Mesendoderm (in vitro differentiated cells): ENCODE measurements at regions not wholly inside any gene's neighbourhood (a gene's known extent, or its start where the extent isn't known, plus 50 kb on each side); places are given as distances from the start of the nearest gene placed in this dataset.
"Not testable (repeated sequence)": the region's sequence is repeated elsewhere in the genome, so short reads cannot be mapped to it uniquely, and the experiment has no call there.

Experiments
- DNase-seq: peaks from one replicate; pipeline ENCODE4 v3.0.0; 2013
- H2AK5ac ChIP-seq: 2 replicates; pipeline ENCODE4 v1.6.1; 2013; ENCODE audit warnings: low read length, inconsistent platforms
- H2BK120ac ChIP-seq: 2 replicates; pipeline ENCODE4 v1.6.1; 2013; ENCODE audit warnings: low read depth, mild to moderate bottlenecking, low read length, moderate library complexity, mixed read lengths
- H2BK15ac ChIP-seq: replicated peaks from 2 replicates; pipeline ENCODE4 v1.6.1; 2013; ENCODE audit warnings: low read depth, mild to moderate bottlenecking, moderate library complexity
- H2BK5ac ChIP-seq: 2 replicates; pipeline ENCODE4 v1.6.1; 2013; ENCODE audit warnings: low read length, inconsistent platforms
- H3K18ac ChIP-seq: 2 replicates; pipeline ENCODE4 v1.6.1; 2013; ENCODE audit warnings: mild to moderate bottlenecking, low read length, mixed read lengths
- H3K23ac ChIP-seq: one replicate; pipeline ENCODE4 v1.6.1; 2013; ENCODE audit warnings: low read length
- H3K27ac ChIP-seq: 2 replicates; pipeline ENCODE4 v1.5.1; 2013; ENCODE audit warnings: low read depth, mild to moderate bottlenecking, inconsistent platforms, low read length, moderate library complexity
- H3K27me3 ChIP-seq: 2 replicates; pipeline ENCODE4 v1.6.1; 2013; ENCODE audit warnings: low read length, control low read depth, mild to moderate bottlenecking, inconsistent platforms; ENCODE audit not compliant: insufficient read depth, poor library complexity
- H3K36me3 ChIP-seq: 2 replicates; pipeline ENCODE4 v1.6.1; 2013; ENCODE audit warnings: low read length, inconsistent platforms; ENCODE audit not compliant: control insufficient read depth, insufficient read depth
- H3K4ac ChIP-seq: one replicate; pipeline ENCODE4 v1.6.1; 2013; ENCODE audit warnings: low read depth, mild to moderate bottlenecking, low read length, moderate library complexity
- H3K4me1 ChIP-seq: 2 replicates; pipeline ENCODE4 v1.6.1; 2013; ENCODE audit warnings: low read depth, low read length, inconsistent platforms; ENCODE audit not compliant: control insufficient read depth
- H3K4me2 ChIP-seq: 2 replicates; pipeline ENCODE4 v1.6.1; 2013; ENCODE audit warnings: low read length
- H3K4me3 ChIP-seq: 2 replicates; pipeline ENCODE4 v1.5.1; 2013; ENCODE audit warnings: mild to moderate bottlenecking, low read length
- H3K56ac ChIP-seq: one replicate; pipeline ENCODE4 v1.6.1; 2013; ENCODE audit warnings: low read length
- H3K79me1 ChIP-seq: 2 replicates; pipeline ENCODE4 v1.6.1; 2013; ENCODE audit warnings: low read length, inconsistent platforms
- H3K79me2 ChIP-seq: 2 replicates; pipeline ENCODE4 v1.6.1; 2013; ENCODE audit warnings: mild to moderate bottlenecking, low read length; ENCODE audit not compliant: control insufficient read depth, insufficient read depth
- H3K9ac ChIP-seq: 2 replicates; pipeline ENCODE4 v1.6.1; 2013; ENCODE audit warnings: low read length, inconsistent platforms
- H4K5ac ChIP-seq: one replicate; pipeline ENCODE4 v1.6.1; 2013; ENCODE audit warnings: low read length
- H4K8ac ChIP-seq: one replicate; pipeline ENCODE4 v1.6.1; 2013; ENCODE audit warnings: low read depth, mild to moderate bottlenecking, control low read depth, low read length, moderate library complexity
- WGBS: extraction: QIAGEN DNeasy Blood & Tissue Kit; methylation state at CpG from one replicate; pipeline ENCODE4 v1.1.7; 2013; ENCODE audit warnings: low lambda C conversion rate, missing lambda C conversion rate; ENCODE audit not compliant: insufficient coverage; ENCODE audit errors: extremely low coverage; 5-methylcytosine and 5-hydroxymethylcytosine counted together

DNA sequence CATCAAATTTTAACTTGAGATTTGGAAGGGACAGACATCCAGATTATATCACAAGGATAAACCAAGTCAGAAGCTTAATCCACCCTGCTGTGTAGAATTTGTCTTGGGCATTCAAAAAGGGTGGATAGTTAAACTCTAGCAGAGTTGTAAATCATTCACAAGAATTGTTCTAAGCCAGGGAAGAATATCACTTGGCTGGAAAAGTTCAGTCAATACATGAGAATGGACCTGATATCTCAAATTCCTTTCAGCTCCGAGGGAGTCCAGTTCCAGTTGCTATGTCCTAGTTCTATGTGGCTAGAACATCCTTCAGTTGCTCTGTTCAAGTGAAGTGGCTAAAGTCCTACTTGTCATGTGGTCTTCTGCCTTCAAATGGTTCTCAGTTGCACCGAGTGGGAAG, 351.8 kb upstream of the JARID2 start:
- peaks cover 3% of the 10 kb centered on the region for H3K4me1 ChIP-seq
- H3K27ac ChIP-seq = no peak overlapping the region
- no peak overlapping the region for H2AK5ac ChIP-seq
- H2BK15ac ChIP-seq = no peak overlapping the region
- H3K4ac ChIP-seq = no peak overlapping the region
- no peaks in the 10 kb centered on the region for H3K79me1 ChIP-seq
- no peak overlapping the region for H3K4me3 ChIP-seq
- H3K79me2 ChIP-seq = no peaks in the 10 kb centered on the region
- H3K4me2 ChIP-seq = no peak overlapping the region
- no peak overlapping the region for H2BK5ac ChIP-seq
- WGBS = no CpG with 5 or more reads among the region's 2 CpGs
- H3K56ac ChIP-seq = no peak overlapping the region
- H3K36me3 ChIP-seq = no peaks in the 10 kb centered on the region
- no peak for DNase-seq
- H3K18ac ChIP-seq = no peak overlapping the region
- no peaks in the 10 kb centered on the region for H3K27me3 ChIP-seq
- no peak overlapping the region for H3K9ac ChIP-seq
- no peak overlapping the region for H2BK120ac ChIP-seq
- no peak overlapping the region for H4K5ac ChIP-seq
- no peak overlapping the region for H4K8ac ChIP-seq
- no peak overlapping the region for H3K23ac ChIP-seq

- H3K18ac ChIP-seq = no peak overlapping the region
- no peak overlapping the region for H2BK120ac ChIP-seq
- H3K27ac ChIP-seq = no peak overlapping the region
- DNase-seq = no peak
- H2AK5ac ChIP-seq = no peak overlapping the region
- H3K79me1 ChIP-seq = no peaks in the 10 kb centered on the region
- H2BK15ac ChIP-seq = no peak overlapping the region
- no peak overlapping the region for H2BK5ac ChIP-seq
- H3K4me2 ChIP-seq = no peak overlapping the region
- H3K79me2 ChIP-seq = no peaks in the 10 kb centered on the region
- H4K8ac ChIP-seq = no peak overlapping the region
- H3K9ac ChIP-seq = no peak overlapping the region
- H3K56ac ChIP-seq = no peak overlapping the region
- no peak overlapping the region for H4K5ac ChIP-seq
- WGBS = no CpG with 5 or more reads among the region's 4 CpGs
- H3K23ac ChIP-seq = no peak overlapping the region
- peaks cover 3% of the 10 kb centered on the region for H3K4me1 ChIP-seq
- H3K4ac ChIP-seq = no peak overlapping the region
- no peaks in the 10 kb centered on the region for H3K36me3 ChIP-seq
- no peak overlapping the region for H3K4me3 ChIP-seq
- no peaks in the 10 kb centered on the region for H3K27me3 ChIP-seq
Observed at GRCh38 chr6:14896475-14896874, 349.4 kb upstream of the JARID2 start.

GRCh38 chr6:14897831-14898230, 348.0 kb upstream of the JARID2 start:
- Histone ChIP-seq H3K18ac (no peak overlapping the region), H2AK5ac (no peak overlapping the region), H3K79me2 (no peaks in the 10 kb centered on the region), H3K4ac (no peak overlapping the region), H3K27ac (no peak overlapping the region), H3K79me1 (no peaks in the 10 kb centered on the region), H3K4me2 (no peak overlapping the region), H3K4me3 (no peak overlapping the region), H2BK120ac (no peak overlapping the region), H4K5ac (no peak overlapping the region), H3K56ac (no peak overlapping the region), H3K23ac (no peak overlapping the region), H3K9ac (no peak overlapping the region), H3K27me3 (no peaks in the 10 kb centered on the region), H2BK15ac (no peak overlapping the region), H4K8ac (no peak overlapping the region), H2BK5ac (no peak overlapping the region), H3K4me1 (no peaks in the 10 kb centered on the region), H3K36me3 (no peaks in the 10 kb centered on the region)
- WGBS = no CpG with 5 or more reads among the region's 5 CpGs
- no peak for DNase-seq

- not testable (repeated sequence) for H3K4me3 ChIP-seq, H3K23ac ChIP-seq, H2AK5ac ChIP-seq, H3K18ac ChIP-seq, H3K79me1 ChIP-seq, H2BK120ac ChIP-seq, H3K79me2 ChIP-seq, H3K4me1 ChIP-seq, DNase-seq, H3K9ac ChIP-seq, H3K56ac ChIP-seq, H3K27ac ChIP-seq, H3K27me3 ChIP-seq, H4K8ac ChIP-seq, H2BK15ac ChIP-seq, H3K4me2 ChIP-seq, H3K36me3 ChIP-seq, H3K4ac ChIP-seq, H4K5ac ChIP-seq, H2BK5ac ChIP-seq
- WGBS = no CpG with 5 or more reads among the region's 4 CpGs
Observed at GRCh38 chr6:14899441-14899840, 346.4 kb upstream of the JARID2 start.

DNA sequence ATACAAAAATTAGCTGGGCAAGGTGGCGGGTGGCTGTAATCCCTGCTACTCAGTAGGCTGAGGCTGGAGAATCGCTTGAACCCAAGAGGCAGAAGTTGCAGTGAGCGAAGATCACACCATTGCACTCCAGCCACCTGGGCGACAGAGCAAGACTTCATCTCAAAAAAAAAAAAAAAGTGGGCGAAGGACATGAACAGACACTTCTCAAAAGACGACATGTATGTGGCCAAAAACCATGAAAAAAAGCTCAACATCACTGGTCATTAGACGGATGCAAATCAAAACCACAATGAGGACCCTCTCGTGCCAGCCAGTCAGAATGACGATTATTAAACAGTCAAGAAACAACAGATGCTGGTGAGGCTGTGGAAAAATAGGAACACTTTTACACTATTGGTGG, 344.9 kb upstream of the JARID2 start:
- H2AK5ac ChIP-seq = no peak overlapping the region
- no peak overlapping the region for H3K18ac ChIP-seq
- H3K4me1 ChIP-seq = no peaks in the 10 kb centered on the region
- H2BK15ac ChIP-seq = no peak overlapping the region
- H3K9ac ChIP-seq = no peak overlapping the region
- DNase-seq = no peak
- no peak overlapping the region for H3K4me3 ChIP-seq
- no peaks in the 10 kb centered on the region for H3K27me3 ChIP-seq
- H2BK120ac ChIP-seq = no peak overlapping the region
- no peak overlapping the region for H3K4ac ChIP-seq
- H3K27ac ChIP-seq = no peak overlapping the region
- H3K36me3 ChIP-seq = no peaks in the 10 kb centered on the region
- H3K79me2 ChIP-seq = no peaks in the 10 kb centered on the region
- no peak overlapping the region for H3K23ac ChIP-seq
- no peak overlapping the region for H2BK5ac ChIP-seq
- H4K8ac ChIP-seq = no peak overlapping the region
- no peak overlapping the region for H3K56ac ChIP-seq
- no peak overlapping the region for H3K4me2 ChIP-seq
- no peaks in the 10 kb centered on the region for H3K79me1 ChIP-seq
- no CpG with 5 or more reads among the region's 9 CpGs for WGBS
- no peak overlapping the region for H4K5ac ChIP-seq

DNA sequence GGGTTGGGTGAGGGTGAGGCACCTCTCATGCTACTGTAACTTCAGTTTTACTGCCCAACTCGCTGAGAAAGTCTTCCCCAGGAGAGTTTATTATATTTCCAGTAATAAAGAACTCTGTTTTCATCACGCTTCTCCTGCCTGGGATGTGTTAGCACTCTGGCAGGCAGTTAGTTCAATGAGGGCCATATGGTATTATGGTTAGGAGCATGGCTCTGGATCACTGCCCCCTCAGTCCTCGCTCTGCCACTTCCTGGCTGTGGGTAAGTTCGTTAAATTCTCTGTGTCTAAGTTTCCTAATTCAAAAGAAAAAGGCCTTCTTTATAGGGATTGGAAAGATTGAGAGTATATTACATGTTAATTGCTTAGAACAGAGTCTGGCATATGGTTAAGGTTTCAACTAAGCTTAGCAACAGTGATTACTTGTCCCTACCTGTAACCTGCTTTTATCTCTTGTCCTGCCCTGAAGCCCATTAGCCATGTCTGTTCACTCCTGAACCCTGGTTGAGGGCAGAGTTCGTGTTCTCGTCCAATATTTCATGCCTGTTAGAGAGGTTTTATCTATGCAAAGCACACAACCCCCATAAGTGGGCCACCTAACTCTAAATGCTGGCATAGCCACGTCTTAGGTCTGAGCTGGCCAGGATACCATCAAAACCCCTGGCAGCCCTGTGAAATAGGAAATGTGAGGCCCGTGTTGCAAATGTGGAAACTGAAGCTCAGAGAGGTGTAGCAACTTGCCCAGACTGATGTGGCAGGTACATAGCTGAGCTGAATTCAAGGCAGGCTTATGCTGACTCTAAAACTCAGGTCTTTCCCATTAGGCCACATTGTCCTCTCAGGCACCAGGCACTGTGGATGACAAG, 342.5 kb upstream of the JARID2 start:
- Histone ChIP-seq H2BK15ac (no peak overlapping the region), H4K8ac (no peak overlapping the region), H3K36me3 (no peaks in the 10 kb centered on the region), H3K27ac (no peak overlapping the region), H2AK5ac (no peak overlapping the region), H3K4me2 (no peak overlapping the region), H4K5ac (no peak overlapping the region), H3K27me3 (no peaks in the 10 kb centered on the region), H3K4ac (no peak overlapping the region), H2BK5ac (no peak overlapping the region), H3K56ac (no peak overlapping the region), H3K4me1 (no peaks in the 10 kb centered on the region), H3K18ac (no peak overlapping the region), H2BK120ac (no peak overlapping the region), H3K79me1 (no peaks in the 10 kb centered on the region), H3K23ac (no peak overlapping the region), H3K79me2 (no peaks in the 10 kb centered on the region), H3K9ac (no peak overlapping the region), H3K4me3 (no peak overlapping the region)
- DNase-seq = no peak
- WGBS = no CpG with 5 or more reads among the region's 8 CpGs
